ENCODE measurements at regions not wholly inside any gene's neighbourhood (a gene's known extent, or its start where the extent isn't known, plus 50 kb on each side); places are given as distances from the start of the nearest gene placed in this dataset.
"Not testable (repeated sequence)": the region's sequence is repeated elsewhere in the genome, so short reads cannot be mapped to it uniquely, and the experiment has no call there.

- DNase-seq, result no peak
These were observed 364.5 kb downstream of the TYW1 start for GRCh38 chr7:67361150-67361549.

GRCh38 chr7:67364441-67365017 lies 367.9 kb downstream of the TYW1 start:
- no peak for DNase-seq

DNA sequence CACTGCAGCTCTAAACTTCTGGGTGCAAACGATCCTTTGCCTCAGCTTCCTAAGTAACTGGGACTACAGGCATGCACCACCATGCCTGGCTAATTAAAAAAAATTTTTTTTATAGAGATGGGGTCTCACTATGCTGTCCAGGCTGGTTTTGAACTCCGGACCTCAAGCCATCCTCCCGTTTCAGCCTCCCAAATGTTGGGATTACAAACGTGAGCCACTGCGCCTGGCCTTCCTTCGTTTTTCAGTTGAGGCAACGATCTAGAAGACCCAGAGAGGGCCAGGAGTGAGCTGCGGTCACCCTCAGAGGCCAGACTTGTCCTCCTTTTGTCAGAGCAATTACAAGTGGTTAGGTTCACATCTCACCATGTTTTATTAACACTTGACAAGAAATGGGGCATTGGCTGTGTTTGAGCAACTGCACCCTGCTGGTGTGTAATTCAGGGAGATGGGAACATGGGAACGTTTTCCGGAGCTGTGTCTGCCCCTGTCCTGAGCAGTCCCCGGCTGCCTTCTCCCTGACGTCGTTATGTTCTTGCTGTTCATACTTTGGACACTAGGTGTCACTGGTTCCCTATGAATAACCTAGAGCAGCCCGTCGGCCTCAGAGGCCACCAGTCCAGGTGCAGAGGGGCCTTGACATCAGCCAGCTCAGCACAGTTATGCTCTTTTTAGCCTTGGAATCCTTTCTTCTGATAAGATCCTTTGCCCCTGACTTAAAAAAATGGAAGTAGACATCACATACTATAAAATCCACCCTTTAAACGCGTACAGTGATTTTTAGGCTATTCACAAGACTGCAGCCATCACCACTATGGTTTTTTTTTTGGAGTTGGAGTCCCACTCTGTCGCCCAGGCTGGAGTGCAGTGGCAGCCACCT lies 375.0 kb downstream of the TYW1 start:
- peak; percentile 70 for DNase-seq

DNA sequence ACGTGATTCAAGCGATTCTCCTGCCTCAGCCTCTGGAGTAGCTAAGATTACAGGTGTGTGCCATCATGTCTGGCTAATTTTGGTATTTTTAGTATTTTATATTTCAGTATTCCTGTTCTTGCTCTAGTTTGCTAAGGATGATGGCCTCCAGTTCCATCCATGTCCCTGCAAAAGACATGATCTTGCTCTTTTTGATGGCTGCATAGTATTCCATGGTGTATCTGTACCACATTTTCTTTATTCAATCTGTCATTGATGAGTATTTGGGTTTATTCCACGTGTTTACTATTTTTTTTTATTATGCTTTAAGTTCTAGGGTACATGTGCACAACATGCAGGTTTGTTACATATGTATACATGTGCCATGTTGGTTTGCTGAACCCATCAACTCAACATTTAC lies 376.8 kb downstream of the TYW1 start:
- not testable (repeated sequence) for DNase-seq

GRCh38 chr7:67375427-67375826 lies 378.8 kb downstream of the TYW1 start:
- DNase-seq, result no peak

DNA sequence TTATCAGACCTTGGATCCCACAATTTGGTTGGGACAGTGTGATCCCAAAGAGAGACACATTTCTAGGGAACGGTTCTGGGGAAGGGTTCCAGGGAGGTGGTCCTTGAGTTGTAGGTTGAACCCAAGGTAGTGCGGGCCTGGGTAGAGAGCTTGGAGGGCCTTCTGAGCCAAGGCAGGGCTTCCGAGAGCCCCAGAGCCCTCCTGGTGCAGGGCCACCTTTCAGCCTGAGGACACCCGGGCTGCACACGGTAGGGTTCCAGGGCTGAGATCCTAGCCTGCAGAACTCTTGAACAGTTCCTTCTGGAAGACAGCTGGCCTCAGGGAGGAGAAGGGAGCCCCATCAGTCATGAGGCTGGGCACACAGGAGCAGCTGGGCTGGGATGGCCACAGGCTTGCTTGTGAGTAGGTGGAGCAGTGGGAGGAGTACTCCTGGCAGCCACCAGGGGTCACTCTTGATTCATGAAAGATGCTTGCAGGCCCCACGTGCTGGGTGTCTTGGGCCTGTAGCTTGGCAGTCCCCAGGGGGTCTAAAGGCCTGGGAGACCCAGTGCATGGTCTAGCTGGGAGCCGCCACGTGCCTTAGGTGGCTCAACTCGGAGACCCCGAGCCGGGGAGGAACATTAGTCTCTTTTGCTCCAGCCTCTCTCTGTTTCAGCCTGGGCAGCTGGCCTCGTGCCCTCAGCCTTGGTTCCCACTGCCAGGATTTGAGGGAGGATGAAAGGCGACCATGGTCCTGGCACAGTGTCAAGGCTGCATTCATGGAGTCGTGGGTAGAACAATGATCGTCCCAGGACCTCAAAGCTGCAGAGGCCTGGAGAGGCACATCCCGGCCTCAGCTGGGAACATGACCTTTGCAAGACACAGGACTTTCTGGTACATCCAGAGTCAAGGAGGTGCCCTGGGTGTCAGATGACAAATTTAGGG lies 381.6 kb downstream of the TYW1 start:
- peak; percentile 72 for DNase-seq

DNA sequence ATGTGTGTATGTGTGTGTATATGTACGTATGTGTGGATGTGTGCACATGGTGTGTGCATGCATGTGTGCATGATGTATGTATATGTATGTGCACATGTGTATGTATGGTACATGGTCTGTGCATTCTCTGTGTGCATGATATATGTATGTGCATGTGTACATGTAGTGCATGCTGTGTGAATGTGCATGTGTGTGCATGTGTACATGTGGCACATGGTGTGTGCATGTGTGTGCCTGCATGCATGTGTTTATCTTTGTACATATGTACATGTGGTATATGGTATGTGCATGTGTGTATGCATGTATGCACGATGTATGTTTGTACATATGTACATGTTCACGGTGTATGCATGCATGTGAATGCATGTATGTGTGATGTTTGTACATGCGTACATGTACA lies 383.7 kb downstream of the TYW1 start:
- no peak for DNase-seq

DNA sequence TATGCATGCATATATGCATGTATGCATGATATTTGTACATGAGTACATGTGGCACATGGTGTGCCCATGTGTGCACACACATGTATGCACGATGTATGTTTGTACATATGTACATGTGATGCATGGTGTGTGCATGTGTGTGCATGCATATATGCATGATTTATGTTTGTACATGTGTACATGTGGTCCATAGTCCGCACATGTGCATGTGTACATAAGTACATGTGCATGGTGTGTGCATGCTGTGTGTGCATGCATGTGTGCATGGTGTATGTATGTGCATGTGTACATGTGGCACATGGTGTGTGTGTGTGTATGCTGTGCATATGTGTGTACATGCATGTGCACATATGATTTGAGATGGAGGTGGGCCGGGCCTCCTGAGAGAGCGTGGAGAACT lies 384.2 kb downstream of the TYW1 start:
- DNase-seq, result no peak

DNA sequence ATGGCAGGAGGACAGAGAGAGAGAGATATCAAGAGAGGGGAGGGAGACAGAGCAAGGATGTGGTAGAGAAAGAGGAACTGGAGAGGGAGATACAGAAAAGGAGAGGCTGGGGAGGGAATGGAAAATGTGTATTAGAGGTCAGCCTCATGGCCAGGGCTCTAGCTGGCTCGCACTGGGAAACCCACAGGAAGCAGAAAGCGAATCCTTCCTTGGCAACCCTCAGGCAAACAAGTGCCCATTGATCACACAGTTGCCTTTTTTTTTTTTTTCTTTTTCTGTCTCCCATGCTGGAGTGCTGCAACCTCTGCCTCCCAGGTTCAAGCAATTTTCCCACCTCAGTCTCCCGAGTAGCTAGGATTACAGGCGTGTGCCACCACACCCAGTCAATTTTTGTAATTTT lies 391.2 kb downstream of the TYW1 start:
- no peak for DNase-seq

DNA sequence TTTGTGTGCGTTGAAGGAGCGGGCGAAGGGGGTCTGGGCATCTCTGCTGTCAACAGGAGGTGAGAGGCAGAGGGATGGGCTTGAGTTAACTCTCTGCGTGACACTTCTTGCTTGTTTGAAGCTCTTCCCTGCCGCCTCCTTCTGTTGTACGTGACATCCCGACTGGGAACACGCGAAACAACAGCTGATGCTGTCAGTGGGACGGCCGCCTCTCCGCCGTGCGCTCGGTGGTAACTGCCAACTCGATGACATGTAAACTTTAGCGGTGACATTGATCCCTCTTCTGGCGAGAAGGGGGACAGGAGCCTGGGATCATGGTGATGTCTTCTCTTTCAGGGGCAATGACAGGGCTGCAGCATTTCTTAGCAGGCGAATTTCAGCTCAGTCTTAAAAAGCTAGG lies 394.5 kb downstream of the TYW1 start:
- no peak for DNase-seq

GRCh38 chr7:67392596-67393438 lies 396.2 kb downstream of the TYW1 start:
- no peak for DNase-seq

DNA sequence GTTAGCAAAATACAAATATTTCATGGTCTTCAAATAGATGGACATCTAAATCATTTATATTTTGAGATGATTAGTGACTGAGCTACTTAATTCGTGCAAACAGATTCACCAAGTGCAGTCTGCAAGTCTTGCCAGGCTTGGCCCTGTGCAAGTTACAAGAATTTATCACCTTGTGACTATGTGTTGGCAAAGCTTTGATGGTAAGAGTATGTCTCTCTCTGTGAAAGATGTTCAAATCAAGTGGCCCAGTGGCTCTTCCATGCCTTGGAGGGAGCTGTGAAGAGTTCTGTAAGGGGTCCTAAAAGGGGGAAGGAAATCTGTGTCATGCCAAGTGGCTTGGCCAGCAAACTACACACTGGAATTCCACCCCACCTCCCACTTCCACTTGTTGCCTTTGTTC lies 397.3 kb downstream of the TYW1 start:
- DNase-seq, result no peak

- DNase-seq, result no peak
These were observed 402.3 kb downstream of the TYW1 start for GRCh38 chr7:67398916-67399315.

DNA sequence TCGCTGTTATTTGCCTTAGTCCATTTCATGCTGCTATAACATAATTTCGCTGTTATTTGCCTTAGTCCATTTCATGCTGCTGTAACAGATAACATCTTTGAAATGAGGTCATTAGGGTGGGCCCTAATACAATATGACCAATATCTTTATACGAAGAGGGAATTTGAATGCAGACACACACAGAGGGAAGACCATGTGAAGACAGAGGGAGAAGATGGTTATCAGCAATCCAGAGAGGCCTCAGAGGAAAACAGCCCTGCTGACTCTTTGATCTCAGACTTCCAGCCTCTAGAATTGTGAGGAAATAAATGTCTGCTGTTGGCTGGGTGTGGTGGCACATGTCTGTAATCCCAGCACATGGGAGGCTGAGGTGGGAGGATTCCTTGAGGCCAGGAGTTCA lies 404.9 kb downstream of the TYW1 start:
- DNase-seq, result no peak

GRCh38 chr7:67402280-67402679 lies 405.6 kb downstream of the TYW1 start:
- no peak for DNase-seq

- DNase-seq, result no peak
These were observed 410.3 kb downstream of the TYW1 start for GRCh38 chr7:67406976-67407375.

GRCh38 chr7:67407392-67408071 lies 410.9 kb downstream of the TYW1 start:
- no peak for DNase-seq

DNA sequence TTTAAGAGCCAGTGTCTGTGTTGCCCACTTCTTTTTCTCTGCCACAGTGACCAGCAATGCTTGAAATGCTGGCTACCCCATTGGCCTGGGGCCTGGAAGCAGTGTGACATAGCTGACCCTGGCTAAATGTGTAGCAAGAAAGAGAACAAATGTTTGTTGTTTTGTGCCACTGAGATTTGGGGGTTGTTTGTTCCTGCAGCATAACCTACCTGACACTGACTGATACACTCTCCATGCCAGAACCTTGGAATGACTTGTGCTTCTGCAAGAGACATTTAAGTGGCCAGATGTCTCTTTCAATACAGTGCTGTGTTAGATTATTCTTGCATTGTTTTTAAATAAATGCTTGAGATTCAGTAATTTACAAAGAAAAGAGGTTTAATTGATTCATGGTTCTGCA lies 411.5 kb downstream of the TYW1 start:
- DNase-seq, result no peak

DNA sequence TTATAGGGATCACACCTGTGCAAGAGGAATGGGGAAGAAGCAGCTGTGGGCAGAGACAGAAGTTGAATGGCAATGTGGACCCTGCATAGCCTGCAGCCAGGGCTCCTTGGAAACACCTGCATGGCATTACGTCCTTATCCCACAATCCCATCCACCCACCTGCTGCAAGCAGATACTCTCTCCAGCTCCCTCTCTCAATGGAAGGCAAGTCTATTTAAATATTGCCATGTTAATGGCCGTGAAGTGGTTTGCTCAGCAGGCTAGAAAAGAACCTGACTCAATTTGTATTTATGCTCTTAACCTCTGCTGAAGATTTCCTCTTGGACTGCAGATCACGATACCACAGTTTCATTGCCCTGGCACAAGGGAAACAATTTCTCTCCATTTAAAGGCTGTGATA lies 417.0 kb downstream of the TYW1 start:
- peak; percentile 71 for DNase-seq

DNA sequence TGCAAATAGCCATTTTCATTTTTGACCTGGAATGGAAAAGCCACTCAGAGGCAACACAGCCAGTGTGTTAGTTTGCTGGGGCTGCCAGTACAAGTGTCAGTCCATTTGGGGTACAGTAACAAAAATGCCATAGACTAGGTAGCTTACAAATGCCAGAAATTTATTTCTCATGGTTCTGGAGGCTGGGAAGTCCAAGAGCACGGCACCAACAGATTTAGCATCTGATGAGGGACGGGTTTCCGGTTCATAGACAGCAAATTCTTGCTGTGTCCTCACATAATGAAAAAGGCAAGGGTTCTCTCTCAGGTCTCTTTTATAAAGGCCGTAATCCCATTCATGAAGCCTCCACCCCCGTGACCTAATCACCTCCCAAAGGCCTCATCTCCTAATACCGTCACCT lies 418.2 kb downstream of the TYW1 start:
- DNase-seq, result no peak

- DNase-seq, result no peak
These were observed 426.0 kb downstream of the TYW1 start for GRCh38 chr7:67422601-67423000.

GRCh38 chr7:67423065-67423464 lies 426.4 kb downstream of the TYW1 start:
- DNase-seq, result peak; percentile 80
